Neural progenitor cell (in vitro differentiated cells): ENCODE measurements at regions not wholly inside any gene's neighbourhood (a gene's known extent, or its start where the extent isn't known, plus 50 kb on each side); places are given as distances from the start of the nearest gene placed in this dataset.

Source experiments
- EZH2 ChIP-seq: fragments of 200-600 bp; sonication (generic); IDR thresholded peaks from 2 replicates; pipeline ENCODE4 v1.6.1; 2017; ENCODE audit warnings: antibody characterized with exemption, mild to moderate bottlenecking, moderate library complexity
- EZH2phosphoT487 ChIP-seq: fragments of 200-600 bp; sonication (generic); IDR thresholded peaks from 2 replicates; pipeline ENCODE4 v1.6.1; 2017; ENCODE audit warnings: antibody characterized with exemption
- TF ChIP-seq, protein P1 (sequence below): fragments of 200-600 bp; sonication (generic); IDR thresholded peaks from 2 replicates; pipeline ENCODE4 v1.5.1; 2017; ENCODE audit warnings: antibody characterized with exemption, mild to moderate bottlenecking

DNA sequence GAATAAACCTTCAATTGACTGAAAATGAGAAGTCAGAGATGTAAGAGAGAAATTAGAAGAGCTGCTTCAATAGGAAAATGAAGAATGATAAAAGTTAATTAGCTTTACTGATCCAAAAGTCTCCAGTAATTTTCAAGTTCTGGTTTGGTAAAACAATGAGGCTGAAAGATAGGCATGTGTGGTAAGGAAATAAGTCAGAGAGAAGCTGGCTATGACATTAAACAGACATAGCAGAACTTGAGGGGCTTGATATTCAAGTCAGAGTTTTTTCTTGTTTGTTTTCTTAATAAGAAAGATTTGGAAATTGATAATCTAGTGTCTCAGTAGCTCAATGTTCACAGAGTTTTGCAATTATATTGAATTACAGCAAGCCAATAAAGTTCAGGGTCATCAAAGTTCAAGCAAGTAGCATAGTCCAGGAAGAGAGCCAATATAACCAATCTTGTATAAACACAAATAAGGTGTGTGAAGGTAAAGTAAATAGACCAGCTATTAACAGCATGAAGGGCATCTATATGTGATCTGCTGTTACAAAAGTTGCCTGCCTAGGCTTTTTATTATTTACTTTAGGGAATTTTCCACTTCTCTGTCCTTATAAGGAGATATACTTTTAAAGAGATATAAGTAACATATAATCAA is 1111.5 kb downstream of the TRHDE start:
- TF ChIP-seq, protein P1, sequence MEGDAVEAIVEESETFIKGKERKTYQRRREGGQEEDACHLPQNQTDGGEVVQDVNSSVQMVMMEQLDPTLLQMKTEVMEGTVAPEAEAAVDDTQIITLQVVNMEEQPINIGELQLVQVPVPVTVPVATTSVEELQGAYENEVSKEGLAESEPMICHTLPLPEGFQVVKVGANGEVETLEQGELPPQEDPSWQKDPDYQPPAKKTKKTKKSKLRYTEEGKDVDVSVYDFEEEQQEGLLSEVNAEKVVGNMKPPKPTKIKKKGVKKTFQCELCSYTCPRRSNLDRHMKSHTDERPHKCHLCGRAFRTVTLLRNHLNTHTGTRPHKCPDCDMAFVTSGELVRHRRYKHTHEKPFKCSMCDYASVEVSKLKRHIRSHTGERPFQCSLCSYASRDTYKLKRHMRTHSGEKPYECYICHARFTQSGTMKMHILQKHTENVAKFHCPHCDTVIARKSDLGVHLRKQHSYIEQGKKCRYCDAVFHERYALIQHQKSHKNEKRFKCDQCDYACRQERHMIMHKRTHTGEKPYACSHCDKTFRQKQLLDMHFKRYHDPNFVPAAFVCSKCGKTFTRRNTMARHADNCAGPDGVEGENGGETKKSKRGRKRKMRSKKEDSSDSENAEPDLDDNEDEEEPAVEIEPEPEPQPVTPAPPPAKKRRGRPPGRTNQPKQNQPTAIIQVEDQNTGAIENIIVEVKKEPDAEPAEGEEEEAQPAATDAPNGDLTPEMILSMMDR, result no peak
- TF ChIP-seq EZH2, result no peak
- TF ChIP-seq EZH2phosphoT487, result no peak
